OCI-LY3 (cell line): ENCODE measurements at regions not wholly inside any gene's neighbourhood (a gene's known extent, or its start where the extent isn't known, plus 50 kb on each side); places are given as distances from the start of the nearest gene placed in this dataset.

ENCODE experiments used
- CTCF ChIP-seq: fragments of 200-600, 300-600 bp; sonication (generic); IDR thresholded peaks from 2 replicates; pipeline ENCODE4 v1.5.1; 2014; ENCODE audit warnings: antibody characterized with exemption, low read length, low read depth
- EZH2phosphoT487 ChIP-seq: fragments of 200-600 bp; shearing (Covaris generic); IDR thresholded peaks from 2 replicates; pipeline ENCODE4 v1.6.1; 2018; ENCODE audit warnings: antibody characterized with exemption, mixed run types, low read depth

- TF ChIP-seq CTCF, result no peak
- TF ChIP-seq EZH2phosphoT487, result no peak
Measured at GRCh38 chr3:104805508-104805907, 561.2 kb upstream of the ALCAM start.
